Neural cell (in vitro differentiated cells): ENCODE measurements at regions not wholly inside any gene's neighbourhood (a gene's known extent, or its start where the extent isn't known, plus 50 kb on each side); places are given as distances from the start of the nearest gene placed in this dataset.

Experiments used
- CTCF ChIP-seq: fragments of 450-650 bp; IDR thresholded peaks from 2 replicates; pipeline ENCODE4 v1.5.1; 2014; ENCODE audit warnings: antibody characterized with exemption, mild to moderate bottlenecking, moderate library complexity; ENCODE audit not compliant: poor library complexity, severe bottlenecking
- EZH2 ChIP-seq: fragments of 200-600, 300-800 bp; shearing (Covaris generic), sonication (generic); IDR thresholded peaks from 2 replicates; pipeline ENCODE4 v1.6.1; 2014; ENCODE audit warnings: antibody characterized with exemption, low read length, borderline replicate concordance, mild to moderate bottlenecking; ENCODE audit not compliant: insufficient read depth, poor library complexity, severe bottlenecking
- MXI1 ChIP-seq: fragments of 450-650 bp; conservative IDR thresholded peaks from 2 replicates; pipeline ENCODE4 v1.6.1; 2014; ENCODE audit warnings: antibody characterized with exemption, mild to moderate bottlenecking; ENCODE audit not compliant: poor library complexity, severe bottlenecking
- POLR2AphosphoS5 ChIP-seq: IDR thresholded peaks from 2 replicates; pipeline ENCODE4 v1.6.1; 2012

- no peak for TF ChIP-seq CTCF
- no peak for TF ChIP-seq MXI1
- no peak for TF ChIP-seq EZH2
- TF ChIP-seq POLR2AphosphoS5, result no peak
Measured at GRCh38 chr16:86960266-86960665, 356.9 kb downstream of the C16orf95 start.
